Erythroblast (primary cell): ENCODE measurements at regions not wholly inside any gene's neighbourhood (a gene's known extent, or its start where the extent isn't known, plus 50 kb on each side); places are given as distances from the start of the nearest gene placed in this dataset.

Experiments
- GATA1 ChIP-seq: IDR thresholded peaks from 2 replicates; pipeline ENCODE4 v1.6.1; 2011; ENCODE audit warnings: low read depth, mild to moderate bottlenecking, control low read depth, low read length, moderate library complexity
- POLR2A ChIP-seq: IDR thresholded peaks from 2 replicates; pipeline ENCODE4 v1.6.1; 2011; ENCODE audit warnings: mild to moderate bottlenecking, low read length

GRCh38 chr2:131835621-131836091 lies 308.0 kb downstream of the CCDC74A start:
- TF ChIP-seq POLR2A (no peak), GATA1 (no peak)
